NCI-H2029 treated with DMSO at 0.1 percent for 48 hours (cell line): ENCODE measurements at regions not wholly inside any gene's neighbourhood (a gene's known extent, or its start where the extent isn't known, plus 50 kb on each side); places are given as distances from the start of the nearest gene placed in this dataset.

Source experiments
- DNase-seq: peaks from one replicate; lab custom pipeline; 2025; lab: John Stamatoyannopoulos, UW

DNA sequence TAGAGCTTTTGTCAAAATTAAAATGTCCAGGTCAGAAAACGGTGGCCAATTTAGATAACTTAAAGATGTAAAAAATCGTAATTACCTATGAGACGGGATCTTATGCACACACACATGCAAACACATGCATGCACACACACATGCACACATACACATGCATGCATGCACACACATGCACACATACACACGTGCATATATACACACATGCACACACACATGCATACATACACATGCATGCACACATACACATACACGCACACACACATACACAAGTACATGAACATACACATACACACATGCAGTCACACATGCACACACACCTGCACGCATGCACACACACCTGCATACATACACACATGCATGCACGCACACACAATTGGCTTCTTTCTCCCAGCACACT is 362.0 kb downstream of the IRX1 start:
- no peak for DNase-seq

DNA sequence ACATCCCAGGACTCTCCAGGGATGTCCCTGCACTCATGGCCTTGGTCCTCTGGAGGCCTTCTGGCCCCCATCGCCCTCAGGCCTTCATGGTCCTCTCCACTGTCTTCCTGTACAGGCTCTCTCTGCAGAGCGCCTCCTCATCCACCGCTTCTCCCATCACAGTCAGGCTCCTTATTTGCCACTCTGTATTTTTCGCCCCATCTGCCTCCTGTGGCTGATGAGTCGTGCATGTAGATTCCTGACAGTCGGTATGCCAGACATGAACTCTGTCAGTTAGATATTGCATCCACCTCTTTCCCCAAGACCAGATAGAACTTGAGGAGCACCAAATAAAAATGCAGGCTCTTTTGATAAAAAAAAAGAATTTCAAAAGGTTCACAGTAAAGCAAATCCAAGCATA is 362.8 kb downstream of the IRX1 start:
- DNase-seq = no peak

DNA sequence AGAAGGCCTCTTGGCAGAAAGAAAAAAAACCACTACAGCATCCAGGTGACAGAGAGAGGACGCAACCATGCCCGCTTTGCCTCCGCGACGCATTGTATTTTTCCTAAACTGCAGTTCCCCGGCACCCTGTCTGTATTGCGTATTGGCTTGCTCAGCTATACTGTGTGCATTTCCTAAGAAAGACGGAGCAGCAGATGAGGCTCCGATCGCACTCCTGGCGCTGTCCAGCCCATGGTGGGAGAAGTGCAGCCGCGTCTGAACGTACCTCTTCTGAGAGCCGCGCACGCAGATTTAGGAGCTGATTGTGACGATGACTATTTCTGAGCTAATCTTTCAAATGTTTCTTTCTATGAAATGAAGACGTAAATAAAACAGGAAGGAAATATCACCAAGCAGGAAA is 366.5 kb downstream of the IRX1 start:
- no peak for DNase-seq

DNA sequence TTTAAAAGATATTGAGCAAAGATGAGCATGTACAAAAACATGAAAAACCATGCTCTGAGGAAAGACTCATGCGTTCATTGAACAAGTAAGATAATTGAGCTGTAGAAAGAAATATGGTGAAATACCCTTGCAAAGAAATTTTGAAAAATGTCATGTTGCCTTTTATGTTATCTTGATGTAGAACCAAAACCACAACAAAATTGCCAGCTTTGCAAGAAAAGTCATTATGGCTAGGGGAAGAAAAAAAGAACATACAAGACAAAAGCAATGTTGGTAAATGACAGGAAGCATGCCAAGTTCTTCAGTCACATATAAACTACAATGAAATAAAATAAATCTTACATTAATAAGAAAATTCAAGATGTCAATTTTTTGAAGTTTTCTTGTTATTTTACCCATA is 368.0 kb downstream of the IRX1 start:
- DNase-seq = no peak

DNA sequence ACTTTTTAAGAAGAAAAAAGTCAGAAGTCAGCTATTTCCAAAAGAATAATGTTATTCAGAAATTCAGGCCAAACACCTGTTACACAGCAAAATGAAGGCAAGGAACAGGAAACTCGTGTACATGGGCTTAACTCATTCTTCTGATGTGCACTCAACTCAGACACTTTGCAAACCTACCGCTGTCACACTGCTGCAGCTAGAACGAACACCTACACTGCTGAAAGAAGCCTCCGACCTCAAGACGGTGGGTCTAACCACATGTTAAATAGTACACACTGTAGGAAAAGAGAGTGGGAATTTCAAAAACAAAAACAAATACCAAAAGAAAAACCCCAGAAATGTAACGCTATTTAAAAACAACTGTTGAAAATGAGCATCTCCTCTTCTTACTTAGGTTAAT is 384.5 kb downstream of the IRX1 start:
- no peak for DNase-seq

DNA sequence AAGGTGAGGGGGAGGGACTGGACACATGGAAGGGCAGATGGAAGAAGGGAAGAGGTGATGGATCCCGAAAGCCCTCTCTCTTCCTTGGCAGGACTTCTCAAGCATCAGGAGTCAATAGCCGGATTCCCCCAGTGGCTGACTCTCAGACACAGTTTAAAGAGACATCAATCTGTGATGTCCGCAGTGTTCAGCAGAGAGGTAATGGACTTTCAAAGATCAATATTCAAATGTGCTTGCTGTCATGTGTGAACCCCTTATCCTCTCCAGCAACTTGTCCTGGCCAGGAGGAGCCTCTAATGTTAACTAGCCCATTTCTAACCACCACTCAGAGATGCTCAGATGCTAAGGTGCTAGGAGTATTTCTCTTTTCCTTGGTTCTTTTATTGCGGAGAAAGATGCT is 392.2 kb downstream of the IRX1 start:
- no peak for DNase-seq

DNA sequence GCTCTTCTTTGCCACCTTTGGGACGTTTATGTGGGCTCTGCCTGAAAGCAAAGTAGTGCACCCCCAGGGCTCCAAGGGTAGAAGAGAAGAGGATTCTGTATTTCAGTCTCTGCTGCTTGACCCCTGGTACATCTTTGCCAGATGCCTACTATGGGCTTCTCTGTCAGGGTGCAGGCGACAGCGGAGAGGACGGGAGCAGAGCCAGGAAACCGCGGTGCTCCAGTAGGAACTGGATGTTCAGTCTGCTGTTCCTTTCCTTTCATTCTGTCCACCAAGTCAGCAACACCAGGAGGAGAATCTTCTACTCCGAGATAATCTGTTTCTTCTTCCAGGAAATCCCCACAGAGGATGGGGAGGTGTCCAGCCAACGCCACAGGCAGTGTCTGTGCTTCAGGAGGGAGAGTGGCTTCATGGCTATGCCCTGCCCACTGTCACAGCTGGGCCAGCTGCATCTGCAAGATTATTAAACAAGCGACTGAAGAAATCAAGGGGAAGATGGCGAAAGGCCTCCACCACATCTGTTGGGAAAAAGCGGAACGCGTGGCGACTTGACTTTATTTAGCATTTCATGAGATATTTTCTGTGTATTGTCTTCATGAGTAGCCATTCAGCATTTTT is 398.3 kb downstream of the IRX1 start:
- no peak for DNase-seq

DNA sequence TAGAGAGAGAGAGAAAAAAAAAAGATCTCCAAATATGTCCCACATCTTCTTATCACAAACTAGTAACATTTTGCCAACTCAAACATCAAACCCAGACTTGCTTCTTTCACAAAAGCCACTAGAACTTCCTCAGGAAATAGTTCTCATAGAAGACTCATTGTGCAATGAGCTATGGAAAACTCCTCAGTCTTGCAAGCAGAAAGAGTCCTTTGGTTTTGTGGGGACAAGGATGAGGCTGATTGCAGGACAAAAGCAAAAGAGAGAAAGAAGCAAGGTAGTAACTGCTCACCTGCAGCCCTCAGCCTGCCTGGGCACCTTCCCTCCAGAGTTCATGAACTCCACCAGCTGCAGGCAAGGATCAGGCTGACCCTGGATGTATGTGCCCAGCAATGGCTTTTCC is 399.0 kb downstream of the IRX1 start:
- no peak for DNase-seq

DNA sequence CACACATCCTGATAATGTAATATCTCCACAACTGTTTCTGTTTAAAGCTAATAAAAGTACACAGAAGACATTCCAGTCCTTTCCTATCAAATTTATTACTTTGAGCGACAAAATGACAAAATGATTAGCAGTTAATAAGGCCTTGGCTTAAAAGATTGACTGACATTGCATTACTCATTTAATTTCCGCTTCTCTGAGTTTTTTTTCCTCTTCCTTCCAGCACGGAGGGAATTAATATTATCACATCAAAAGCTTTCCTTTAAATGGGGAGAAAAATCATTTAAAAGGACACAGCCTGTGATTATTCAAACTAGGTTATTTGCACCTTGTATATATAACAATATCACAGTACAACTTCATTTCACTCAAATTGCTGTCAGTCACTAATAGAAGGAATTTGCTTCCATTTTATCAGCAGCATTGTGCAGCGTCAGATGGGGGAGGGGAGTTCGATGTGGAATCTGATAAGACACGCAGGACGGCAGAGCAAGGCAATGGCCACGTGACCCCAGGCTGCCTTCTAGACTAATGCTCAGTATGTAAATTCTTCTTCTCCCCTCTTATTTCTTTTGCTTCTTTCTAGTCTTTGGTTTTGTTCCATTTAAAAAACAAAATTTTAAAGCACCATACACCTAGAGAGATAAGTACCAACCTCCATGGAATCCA is 400.5 kb downstream of the IRX1 start:
- DNase-seq = no peak

DNA sequence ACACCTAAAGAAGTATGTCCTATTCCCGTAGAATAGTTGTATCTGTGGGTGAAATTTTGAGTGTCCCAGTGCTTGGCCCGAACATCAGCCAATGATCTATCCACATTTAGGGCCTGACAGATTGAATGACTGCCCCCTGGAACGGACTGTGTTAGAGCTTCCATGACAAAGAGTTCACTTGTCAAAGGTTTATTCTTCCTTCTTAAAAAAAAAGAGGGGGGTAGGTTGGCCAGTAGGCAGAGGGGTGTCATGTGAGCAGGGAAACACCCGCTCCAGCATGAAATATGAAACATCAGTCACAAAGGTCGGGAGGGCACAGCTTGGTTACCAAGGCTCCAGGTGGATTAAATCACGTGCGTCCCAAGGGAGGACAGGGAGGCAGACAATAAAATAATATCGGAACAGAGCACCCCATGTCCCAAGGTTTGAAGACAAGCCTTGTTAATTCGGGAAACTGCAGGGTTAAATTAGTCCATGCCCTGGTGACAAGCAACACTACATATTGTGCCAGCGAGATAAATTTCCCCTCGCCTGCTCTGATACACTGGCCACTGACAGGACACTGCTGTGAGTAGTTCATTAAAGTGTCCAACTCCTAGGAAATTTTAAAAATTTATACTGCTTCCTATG is 401.2 kb downstream of the IRX1 start:
- DNase-seq = no peak

DNA sequence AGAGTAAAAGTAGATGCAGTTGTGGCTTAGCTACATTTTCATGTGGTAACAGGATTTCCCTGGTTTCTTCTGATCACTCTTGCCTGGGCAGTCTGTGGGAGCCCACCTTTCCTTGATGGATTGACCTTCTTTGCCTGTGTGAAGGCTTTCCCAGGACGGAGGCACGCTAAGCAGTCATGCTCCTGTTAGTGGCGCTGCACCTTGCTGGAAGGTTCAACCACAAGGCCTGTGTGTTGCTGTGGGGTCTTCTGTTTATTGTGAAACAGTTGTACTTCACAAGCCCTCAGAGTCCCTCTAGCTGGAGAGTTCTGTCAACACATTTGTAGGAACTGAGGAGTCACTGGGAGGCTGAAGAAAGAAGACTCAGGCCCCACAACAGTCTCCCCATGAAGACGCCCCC is 402.0 kb downstream of the IRX1 start:
- no peak for DNase-seq

DNA sequence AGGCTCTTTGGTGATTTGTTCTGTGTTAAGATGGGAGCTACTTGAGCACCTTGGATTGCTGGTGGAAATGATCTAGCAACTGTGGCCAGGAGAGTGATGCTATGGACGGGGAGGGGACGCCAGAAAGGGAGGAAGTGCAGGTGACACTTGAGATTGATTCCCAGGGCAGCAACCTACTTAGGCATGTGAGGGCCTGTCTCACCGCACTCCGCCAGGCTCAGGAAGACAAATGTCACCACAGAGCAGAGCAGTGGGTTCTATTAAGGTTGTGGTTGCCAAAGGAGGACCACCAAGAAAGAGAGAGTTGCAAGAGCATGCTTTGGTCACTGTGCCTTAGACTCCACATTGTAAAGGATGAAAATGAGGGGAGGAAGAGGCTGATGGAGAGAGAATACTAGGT is 404.3 kb downstream of the IRX1 start:
- DNase-seq = no peak

DNA sequence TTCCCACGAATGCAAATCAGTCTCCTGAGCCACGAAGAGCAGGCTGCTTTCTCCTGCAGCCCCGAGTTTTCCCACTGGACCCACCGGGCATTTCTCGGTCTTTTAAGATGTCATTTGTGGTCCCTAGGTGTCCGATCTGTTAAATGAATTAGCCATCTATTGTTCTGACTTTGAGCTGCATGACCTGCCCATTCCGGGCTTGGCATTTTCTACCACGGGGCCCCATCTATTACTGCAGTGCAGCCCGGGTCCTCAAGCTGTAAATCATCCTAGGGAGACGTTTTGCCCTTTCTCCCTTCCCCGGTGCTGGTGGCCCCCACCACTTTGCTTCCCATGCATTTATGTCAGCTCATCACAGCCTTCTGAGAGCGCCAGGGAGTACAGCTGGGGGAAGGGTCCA is 405.4 kb downstream of the IRX1 start:
- no peak for DNase-seq

DNA sequence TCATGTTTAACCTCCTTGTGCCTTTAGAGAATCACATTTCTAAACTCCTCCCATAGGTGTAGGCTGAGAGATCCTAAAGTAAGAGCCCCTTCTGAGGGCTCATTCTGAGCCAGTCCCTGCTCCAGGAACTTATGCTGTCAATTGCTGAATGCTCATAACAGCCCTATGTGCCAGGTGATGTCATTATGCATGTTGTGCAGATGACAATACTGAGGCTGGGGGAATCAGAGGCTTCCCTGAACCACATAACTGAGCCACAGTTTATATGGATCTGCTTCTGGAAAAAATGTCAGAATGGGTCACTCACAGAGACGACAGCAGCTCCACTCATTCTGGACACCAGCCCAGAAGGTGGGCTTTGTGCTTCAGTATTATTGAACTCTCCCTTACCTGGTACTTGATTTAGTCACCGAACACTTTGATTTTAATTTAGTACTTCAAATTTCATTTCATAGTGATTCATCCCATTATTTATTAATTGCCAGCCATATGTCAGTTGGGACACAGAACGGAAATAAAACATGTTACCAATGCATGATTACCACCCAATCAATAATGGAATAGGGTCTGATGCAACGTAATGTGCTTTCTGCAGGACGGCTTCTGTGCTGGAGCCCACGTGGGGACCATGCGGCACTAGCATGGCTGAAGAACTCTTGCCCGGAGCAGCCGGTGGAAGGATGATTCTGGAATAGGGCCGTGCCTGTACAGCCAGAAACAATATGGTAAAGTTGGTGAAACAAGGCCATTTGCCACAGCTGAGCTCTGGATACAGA is 406.3 kb downstream of the IRX1 start:
- no peak for DNase-seq

DNA sequence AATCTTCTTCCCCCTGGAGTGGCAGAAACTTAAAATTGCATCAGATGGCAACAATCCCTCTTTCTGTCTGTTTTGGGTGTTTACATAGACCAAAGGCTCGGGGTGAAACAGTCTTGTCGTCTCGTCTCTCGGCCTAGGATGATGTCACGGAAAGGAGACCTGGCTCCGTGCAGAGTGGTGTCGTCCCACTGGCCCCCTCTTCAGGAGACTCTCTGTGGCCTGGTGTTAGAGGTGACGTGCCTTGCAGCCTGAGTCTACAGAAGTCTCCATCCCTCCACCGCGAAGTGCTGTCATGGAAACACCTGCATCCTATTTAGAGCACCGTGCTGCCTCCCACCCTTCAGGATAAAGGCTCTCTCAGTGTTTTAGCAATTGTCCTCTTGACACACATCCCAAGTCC is 409.7 kb downstream of the IRX1 start:
- no peak for DNase-seq

DNA sequence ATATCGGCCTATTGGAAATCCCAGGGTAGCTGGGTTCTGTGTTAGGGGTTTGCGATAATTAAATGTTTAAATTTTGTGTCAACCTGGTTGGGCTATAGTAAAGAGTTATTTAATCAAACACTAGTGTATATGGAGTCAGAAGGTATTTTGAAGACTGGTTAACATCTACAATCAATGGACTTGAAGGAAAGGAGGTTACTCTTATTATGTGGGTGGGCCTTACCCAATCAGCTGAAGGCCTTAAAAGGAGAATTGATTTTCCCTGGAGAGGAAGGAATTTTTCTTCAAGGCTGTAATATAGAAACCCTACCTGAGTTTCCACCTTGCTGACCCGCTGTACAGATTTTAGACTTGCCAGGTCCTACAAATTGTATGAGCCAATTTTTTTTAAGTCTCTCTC is 411.4 kb downstream of the IRX1 start:
- DNase-seq = no peak

DNA sequence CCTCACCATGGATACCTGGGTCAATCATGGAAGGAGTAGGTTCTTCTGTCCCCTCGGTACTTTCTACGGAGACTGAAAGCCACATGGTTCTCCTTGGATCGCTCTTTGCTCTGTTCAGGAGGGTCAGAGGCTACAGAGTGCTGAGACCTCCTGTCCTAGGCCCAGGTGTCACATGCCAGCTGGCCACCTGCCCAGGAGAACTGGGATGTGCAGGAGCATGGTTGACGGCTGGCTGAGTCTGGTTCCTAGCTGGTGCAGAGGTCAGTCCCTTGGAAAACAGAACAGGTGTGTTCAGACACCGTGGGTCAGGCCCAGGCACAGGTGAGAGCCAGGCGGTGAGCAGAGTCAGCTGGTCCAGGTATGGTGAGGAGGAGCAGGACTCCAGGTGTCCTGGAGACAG is 416.3 kb downstream of the IRX1 start:
- DNase-seq = no peak

DNA sequence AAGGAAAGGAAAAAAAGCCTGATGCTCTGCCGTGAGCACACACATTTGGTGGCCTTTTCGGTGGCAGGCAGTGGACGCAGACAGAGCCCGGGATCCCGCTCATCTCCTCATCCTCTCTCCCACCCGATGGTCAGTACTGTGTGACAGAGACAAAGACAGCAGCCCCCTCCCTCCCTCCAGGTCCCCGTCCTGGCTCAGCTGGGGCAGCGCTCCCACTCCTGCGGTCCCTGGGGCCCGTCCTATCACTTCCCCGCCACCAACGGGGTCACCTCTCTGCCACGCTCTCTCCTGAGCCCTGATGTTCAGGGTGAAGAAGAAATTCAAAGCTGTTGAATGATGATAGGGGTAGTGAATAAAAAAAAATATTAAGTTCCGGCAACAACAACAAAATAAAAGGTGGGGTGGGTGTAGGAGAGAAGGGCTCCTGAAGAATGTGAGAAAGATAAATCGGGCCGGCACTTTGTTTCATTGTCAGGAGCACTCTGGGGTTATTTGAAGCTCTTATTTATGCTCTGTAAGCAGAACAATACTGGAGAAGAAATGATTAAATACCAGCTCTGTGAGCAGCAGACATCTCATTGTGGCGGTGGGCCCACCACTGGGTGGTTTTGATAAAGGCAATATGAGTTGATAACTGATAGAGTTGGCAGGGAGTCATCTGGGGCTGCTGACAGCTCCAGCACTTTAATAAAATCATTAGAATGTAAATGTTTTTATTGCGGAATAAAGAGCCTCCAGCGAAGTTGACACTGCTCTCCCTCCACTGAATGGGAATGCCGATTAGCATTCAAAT is 417.7 kb downstream of the IRX1 start:
- DNase-seq = no peak

DNA sequence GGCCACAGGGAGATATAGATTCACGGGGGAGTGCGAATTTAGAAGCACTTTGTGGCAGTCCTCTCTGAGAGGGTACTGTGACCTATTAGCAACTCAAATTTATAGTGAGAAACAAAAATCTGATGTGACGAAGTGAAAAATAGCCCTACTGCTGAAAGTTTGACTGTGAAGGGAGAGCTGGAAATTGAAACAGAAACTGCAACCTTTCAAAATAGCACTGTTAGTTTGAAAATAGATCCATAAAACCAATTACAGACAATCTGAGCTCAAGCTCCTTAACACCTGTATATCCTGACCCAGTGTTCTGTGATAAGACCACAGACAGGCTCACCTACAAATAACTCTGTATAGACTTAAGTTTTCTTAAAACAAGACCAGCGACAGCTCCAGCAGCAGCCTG is 420.1 kb downstream of the IRX1 start:
- no peak for DNase-seq

DNA sequence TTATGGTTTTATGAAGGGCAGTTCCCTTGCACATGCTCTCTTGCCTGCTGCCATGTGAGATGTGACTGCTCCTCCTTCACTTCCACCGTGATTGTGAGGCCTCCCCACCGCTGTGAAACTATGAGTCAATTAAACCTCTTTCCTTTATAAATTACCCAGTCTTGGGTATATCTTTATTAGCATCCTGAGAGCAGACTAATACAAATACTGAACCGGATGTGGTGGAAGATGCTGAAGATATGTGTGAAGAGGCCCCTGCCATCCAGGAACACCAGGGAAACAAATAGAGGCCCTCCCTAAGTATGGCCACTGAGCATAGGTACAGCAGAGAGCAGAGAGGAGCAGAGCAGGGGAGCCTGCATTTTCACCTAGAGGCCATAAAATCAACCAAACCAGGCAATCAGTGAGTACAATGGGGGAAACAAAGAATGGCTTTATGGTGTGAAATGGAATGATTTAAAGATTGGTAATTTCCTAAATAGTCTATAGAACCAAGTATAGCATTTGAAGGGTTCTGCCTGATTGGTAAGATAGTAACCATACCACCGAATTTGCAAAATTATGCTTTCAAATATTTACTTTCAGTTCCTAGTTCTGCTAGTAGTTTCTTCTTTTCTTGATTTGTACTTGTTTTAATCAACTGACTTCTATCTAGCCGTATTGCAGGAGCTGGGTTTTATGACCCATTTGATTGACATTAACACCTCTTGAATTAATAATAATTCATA is 421.6 kb downstream of the IRX1 start:
- DNase-seq = no peak

DNA sequence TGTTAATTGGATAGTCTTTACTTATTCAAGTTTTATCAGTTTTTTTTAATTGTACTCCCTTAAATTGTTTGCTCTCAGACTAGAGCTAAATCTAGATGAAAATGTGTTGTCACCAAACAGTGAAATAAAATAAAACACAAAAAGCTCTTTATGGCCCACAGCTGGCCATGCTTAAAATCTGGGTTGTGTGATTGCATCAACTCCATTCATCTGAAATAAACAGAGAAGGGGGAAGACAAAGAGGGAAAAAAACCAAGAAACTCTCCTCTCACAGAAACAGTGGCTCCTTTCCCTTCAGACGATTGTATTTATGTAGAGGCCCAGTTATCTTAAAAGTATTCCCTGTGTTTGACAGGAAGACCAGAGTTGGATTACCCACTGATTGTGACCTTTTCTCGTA is 422.4 kb downstream of the IRX1 start:
- DNase-seq = no peak
